ENCODE measurements at regions not wholly inside any gene's neighbourhood (a gene's known extent, or its start where the extent isn't known, plus 50 kb on each side); places are given as distances from the start of the nearest gene placed in this dataset.
"Not testable (repeated sequence)": the region's sequence is repeated elsewhere in the genome, so short reads cannot be mapped to it uniquely, and the experiment has no call there.

- DNase-seq (ENCODE audit: low read depth): no peak
- TF ChIP-seq, protein P1, sequence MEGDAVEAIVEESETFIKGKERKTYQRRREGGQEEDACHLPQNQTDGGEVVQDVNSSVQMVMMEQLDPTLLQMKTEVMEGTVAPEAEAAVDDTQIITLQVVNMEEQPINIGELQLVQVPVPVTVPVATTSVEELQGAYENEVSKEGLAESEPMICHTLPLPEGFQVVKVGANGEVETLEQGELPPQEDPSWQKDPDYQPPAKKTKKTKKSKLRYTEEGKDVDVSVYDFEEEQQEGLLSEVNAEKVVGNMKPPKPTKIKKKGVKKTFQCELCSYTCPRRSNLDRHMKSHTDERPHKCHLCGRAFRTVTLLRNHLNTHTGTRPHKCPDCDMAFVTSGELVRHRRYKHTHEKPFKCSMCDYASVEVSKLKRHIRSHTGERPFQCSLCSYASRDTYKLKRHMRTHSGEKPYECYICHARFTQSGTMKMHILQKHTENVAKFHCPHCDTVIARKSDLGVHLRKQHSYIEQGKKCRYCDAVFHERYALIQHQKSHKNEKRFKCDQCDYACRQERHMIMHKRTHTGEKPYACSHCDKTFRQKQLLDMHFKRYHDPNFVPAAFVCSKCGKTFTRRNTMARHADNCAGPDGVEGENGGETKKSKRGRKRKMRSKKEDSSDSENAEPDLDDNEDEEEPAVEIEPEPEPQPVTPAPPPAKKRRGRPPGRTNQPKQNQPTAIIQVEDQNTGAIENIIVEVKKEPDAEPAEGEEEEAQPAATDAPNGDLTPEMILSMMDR (IDR thresholded peaks at IDR 0.05; ENCODE audit: insufficient read depth, low read depth, low read length, missing control alignments): no peak
- no peak overlapping the region for H3K4me3 ChIP-seq (ENCODE audit: low read length)
Measured at GRCh38 chr3:34152656-34153055, 354.2 kb downstream of the PDCD6IP start.

GRCh38 chr3:34155108-34155507 lies 356.7 kb downstream of the PDCD6IP start:
- no peak overlapping the region for H3K4me3 ChIP-seq (ENCODE audit: low read length)
- TF ChIP-seq, protein P1 (IDR thresholded peaks at IDR 0.05; ENCODE audit: insufficient read depth, low read depth, low read length, missing control alignments): no peak
- DNase-seq (ENCODE audit: low read depth): no peak

DNA sequence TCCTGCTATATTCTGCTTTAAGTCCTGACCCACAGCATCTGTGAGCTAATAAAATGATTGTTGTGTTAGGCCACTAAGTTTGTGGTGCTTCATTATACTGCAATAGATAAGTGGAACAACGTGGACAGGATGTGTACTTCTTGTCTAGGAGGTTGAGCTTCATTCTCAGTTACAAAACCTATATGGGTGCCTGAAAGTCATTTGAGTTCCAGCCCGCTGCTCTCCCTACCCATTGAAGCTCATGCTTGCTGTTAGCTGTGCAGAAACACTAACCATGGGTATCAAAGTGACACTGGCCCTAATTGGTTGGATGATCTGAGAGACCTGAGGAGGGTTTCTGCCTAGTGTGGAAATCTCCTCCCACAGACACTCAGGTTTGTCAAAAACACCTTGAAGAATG lies 357.2 kb downstream of the PDCD6IP start:
- no peak overlapping the region for H3K4me3 ChIP-seq (ENCODE audit: low read length)
- no peak for DNase-seq (ENCODE audit: low read depth)
- TF ChIP-seq, protein P1 (IDR thresholded peaks at IDR 0.05; ENCODE audit: insufficient read depth, low read depth, low read length, missing control alignments): no peak

GRCh38 chr3:34157491-34157890 lies 359.1 kb downstream of the PDCD6IP start:
- no peak overlapping the region for H3K4me3 ChIP-seq (ENCODE audit: low read length)
- TF ChIP-seq, protein P1 (IDR thresholded peaks at IDR 0.05; ENCODE audit: insufficient read depth, low read depth, low read length, missing control alignments): no peak
- no peak for DNase-seq (ENCODE audit: low read depth)

DNA sequence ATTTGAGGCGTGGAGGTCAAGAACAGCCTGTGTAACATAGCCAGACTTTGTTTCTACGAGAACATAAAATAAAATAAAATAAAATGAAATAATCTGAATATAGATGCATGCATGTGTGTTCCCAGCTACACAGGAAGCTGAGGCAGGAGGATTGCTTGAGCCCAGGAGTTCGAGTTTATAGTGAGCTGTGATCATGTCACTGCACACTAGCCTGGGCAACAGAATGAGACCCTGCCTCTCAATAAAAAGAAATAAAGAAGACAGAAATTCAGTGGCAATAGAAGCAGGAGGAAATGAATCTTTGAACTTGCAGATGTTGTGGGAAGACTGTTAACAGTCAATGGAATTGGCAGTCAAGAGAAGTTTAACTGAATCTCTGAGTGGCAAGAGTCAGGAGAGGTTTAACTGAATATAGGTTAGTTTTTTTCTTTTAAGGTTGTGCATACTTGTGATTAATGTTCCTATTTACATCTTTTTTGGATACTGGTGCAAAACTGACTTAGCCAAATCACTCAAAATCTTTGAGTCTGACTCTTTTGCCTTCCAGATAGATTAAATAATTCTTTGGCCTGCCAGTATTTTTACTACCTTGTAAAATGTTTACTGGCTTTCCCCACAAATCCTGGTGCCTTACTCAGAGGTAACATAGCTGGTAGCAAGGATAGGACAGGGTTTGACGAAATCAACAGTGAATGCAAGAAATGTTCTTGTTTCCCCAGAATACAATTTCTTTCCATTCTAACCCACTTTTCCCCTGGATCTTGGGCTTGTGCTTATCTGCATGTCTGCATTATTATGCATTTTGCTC lies 361.4 kb downstream of the PDCD6IP start:
- no peak overlapping the region for H3K4me3 ChIP-seq (ENCODE audit: low read length)
- TF ChIP-seq, protein P1 (IDR thresholded peaks at IDR 0.05; ENCODE audit: insufficient read depth, low read depth, low read length, missing control alignments): no peak
- DNase-seq (ENCODE audit: low read depth): no peak

DNA sequence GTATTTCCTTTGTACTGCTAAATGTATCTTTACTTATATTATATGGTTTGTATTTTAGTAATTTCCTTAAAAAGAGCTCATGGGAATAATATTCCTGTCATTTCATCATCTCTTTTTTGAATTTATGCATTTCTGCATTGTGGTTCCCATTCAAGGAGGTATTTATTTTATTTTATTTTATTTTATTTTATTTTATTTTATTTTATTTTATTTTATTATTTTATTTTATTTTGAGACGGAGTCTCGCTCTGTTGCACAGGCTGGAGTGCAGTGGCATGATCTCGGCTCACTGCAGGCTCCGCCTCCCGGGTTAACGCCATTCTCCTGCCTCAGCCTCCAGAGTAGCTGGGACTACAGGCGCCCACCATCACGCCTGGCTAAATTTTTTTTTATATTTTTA lies 371.2 kb downstream of the PDCD6IP start:
- H3K4me3 ChIP-seq (ENCODE audit: low read length); DNase-seq (ENCODE audit: low read depth): not testable (repeated sequence)

- TF ChIP-seq, protein P1 (IDR thresholded peaks at IDR 0.05; ENCODE audit: insufficient read depth, low read depth, low read length, missing control alignments): no peak
- H3K4me3 ChIP-seq (ENCODE audit: low read length): no peak overlapping the region
- no peak for DNase-seq (ENCODE audit: low read depth)
Measured at GRCh38 chr3:34174740-34175139, 376.3 kb downstream of the PDCD6IP start.
